Immature natural killer cell (primary cell): ENCODE measurements at regions not wholly inside any gene's neighbourhood (a gene's known extent, or its start where the extent isn't known, plus 50 kb on each side); places are given as distances from the start of the nearest gene placed in this dataset.
"Not testable (repeated sequence)": the region's sequence is repeated elsewhere in the genome, so short reads cannot be mapped to it uniquely, and the experiment has no call there.

Experiments used
- DNase-seq, 3 donors: peaks; one replicate each; pipeline ENCODE4 v3.0.0; 2022; ENCODE audit warnings: mixed read lengths in 1 of 3
- H3K27ac Mint-ChIP-seq, 6 donors: one replicate each; pipeline ENCODE4 v1.8.0; 2020; ENCODE audit warnings: mixed read lengths in 6 of 6, mild to moderate bottlenecking in 5 of 6, inconsistent platforms in 4 of 6, moderate library complexity in 3 of 6
- H3K27me3 Mint-ChIP-seq, 3 donors: one replicate each; pipeline ENCODE4 v1.8.0; 2020 to 2021; ENCODE audit warnings: low read depth in 3 of 3, mild to moderate bottlenecking in 3 of 3, mixed read lengths in 3 of 3, moderate library complexity in 3 of 3, inconsistent platforms in 1 of 3
- H3K36me3 Mint-ChIP-seq, 3 donors: one replicate each; pipeline ENCODE4 v1.8.0; 2020; ENCODE audit warnings: mixed read lengths in 3 of 3, inconsistent platforms in 2 of 3, mild to moderate bottlenecking in 2 of 3
- H3K4me1 Mint-ChIP-seq, 2 donors: one replicate each; pipeline ENCODE4 v1.8.0; 2020; ENCODE audit warnings: inconsistent platforms in 2 of 2, mild to moderate bottlenecking in 2 of 2, mixed read lengths in 2 of 2, moderate library complexity in 1 of 2
- H3K4me3 Mint-ChIP-seq, 5 donors: one replicate each; pipeline ENCODE4 v1.8.0; 2020; ENCODE audit warnings: mild to moderate bottlenecking in 5 of 5, mixed read lengths in 5 of 5, inconsistent platforms in 3 of 5, moderate library complexity in 3 of 5
- H3K9me3 Mint-ChIP-seq, 6 donors: one replicate each; pipeline ENCODE4 v1.8.0; 2020; ENCODE audit warnings: mild to moderate bottlenecking in 6 of 6, mixed read lengths in 6 of 6, inconsistent platforms in 4 of 6, moderate library complexity in 3 of 6

DNA sequence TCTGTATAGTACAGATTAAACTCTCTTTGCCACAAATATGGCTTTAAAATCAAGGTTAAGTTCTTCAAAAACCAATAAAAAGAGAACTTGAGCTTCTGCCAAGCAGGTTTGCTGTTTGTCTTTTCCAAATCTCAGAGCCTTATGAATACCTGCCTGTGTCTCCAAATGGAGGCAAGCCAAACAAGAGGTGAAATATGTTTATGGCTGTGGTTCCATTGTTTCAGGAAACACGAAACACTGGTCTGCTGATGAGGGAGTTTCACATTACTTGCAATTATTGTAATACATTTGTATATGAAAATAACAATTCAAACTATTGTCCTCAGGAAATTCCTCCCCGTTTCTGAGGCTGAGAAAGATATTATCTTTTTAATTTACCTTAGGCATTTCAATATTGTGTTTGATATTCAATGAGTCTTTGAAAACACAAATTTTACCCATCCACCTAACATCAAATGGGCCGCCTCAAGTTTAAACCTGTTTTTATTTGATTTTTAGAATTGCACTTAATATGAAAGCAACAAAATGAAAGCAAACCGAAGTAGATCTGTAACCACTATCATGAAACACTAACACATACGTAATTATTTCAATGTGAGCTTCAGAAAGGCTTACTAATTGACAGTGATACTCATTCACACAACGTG is 359.3 kb downstream of the HGF start:
- Mint-ChIP-seq H3K4me3 (no peak overlapping the region), H3K27ac (no peak overlapping the region), H3K27me3 (no peaks in the 10 kb centered on the region), H3K36me3 (no peaks in the 10 kb centered on the region), H3K4me1 (no peaks in the 10 kb centered on the region), H3K9me3 (peaks cover 0 to 36% (median 6%) of the 10 kb centered on the region in 6 donors)
- DNase-seq = no peak

DNA sequence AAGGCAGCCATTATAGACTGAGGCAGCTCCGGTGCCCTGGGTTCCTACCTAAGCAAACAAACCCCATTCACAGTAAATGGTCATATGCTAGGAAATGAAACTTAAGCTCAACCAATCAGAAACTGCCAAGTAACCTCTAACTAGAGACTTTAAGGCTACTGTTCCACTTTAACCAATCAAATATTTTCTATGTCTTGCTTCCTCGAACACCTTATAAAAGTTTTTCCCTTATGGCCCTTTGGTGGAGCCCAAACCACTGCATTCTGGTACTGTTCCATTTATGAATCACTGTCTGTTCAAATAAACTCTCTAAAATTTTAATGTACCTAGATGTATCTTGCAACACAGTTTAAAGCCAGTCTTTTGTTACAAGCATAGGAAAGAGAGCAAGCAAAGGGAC is 361.1 kb downstream of the HGF start:
- Mint-ChIP-seq H3K9me3 (peaks cover 0 to 36% (median 3%) of the 10 kb centered on the region in 6 donors), H3K27ac (no peak overlapping the region), H3K27me3 (no peaks in the 10 kb centered on the region), H3K4me3 (no peak overlapping the region), H3K4me1 (no peaks in the 10 kb centered on the region), H3K36me3 (no peaks in the 10 kb centered on the region)
- no peak for DNase-seq

DNA sequence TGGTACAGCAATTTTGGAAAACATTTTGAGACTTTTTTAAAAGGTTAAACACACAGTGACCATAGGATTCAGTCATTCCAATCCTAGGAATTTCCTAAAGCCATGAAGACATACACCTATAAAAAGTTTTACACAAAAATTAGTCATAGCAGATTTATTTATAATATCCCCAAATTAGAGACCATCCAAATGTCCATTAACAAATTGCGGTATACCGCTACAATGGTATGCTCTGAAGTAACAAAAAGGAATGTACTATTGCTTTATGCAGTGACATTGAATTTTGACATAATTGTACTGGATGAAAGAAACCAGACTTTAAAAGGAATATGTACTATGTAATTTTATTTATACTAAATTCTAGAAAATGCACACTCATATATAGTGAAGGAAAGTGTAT is 362.8 kb downstream of the HGF start:
- Mint-ChIP-seq H3K9me3 (peaks cover under 1 to 43% (median 3%) of the 10 kb centered on the region in 6 donors), H3K4me1 (no peaks in the 10 kb centered on the region), H3K36me3 (no peaks in the 10 kb centered on the region), H3K27ac (no peak overlapping the region), H3K4me3 (no peak overlapping the region), H3K27me3 (no peaks in the 10 kb centered on the region)
- no peak for DNase-seq

DNA sequence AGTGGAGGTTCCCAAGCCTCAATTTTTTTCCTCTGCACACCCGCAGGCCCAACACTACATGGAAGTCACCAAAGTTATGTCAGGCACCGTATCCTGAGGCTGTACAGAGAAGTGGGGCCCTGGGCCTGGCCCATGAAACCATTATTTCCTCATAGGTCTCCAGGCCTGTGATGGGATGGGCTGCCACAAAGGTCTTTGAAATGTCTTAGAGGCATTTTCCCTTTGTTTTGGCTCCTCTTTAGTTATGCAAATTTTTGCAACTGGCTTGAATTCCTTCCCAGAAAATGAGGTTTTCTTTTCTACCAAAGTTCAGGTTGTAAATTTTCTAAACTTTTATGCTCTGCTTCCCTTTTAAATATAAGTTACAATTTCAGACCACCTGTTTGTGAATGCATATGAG is 365.2 kb downstream of the HGF start:
- no peak overlapping the region for H3K27ac Mint-ChIP-seq
- H3K9me3 Mint-ChIP-seq = peaks cover 0 to 41% (median 3%) of the 10 kb centered on the region in 6 donors
- DNase-seq = no peak
- H3K36me3 Mint-ChIP-seq = no peaks in the 10 kb centered on the region
- H3K27me3 Mint-ChIP-seq = peaks cover 0 to 2% (median 0%) of the 10 kb centered on the region in 3 donors
- H3K4me3 Mint-ChIP-seq = no peak overlapping the region
- no peaks in the 10 kb centered on the region for H3K4me1 Mint-ChIP-seq

DNA sequence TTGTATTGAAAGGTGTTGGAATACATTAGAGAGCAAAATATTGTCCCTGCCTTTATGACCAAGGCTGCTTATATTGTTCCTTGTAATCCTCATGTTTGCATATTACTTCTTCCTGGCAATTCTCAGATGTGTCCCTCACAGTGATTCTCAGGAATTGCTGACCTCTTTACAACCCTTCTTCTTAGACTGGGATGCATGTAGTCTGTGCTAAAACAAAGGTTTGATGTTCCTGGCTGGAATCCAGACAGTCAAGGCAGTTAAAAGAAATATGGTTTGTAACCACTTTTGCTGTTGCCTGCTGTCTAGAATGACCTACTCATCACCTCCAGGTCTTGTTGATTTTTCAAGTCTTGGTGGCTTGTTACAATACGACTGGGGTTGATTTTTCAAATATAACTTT is 367.6 kb downstream of the HGF start:
- Mint-ChIP-seq H3K36me3 (no peaks in the 10 kb centered on the region), H3K9me3 (peaks cover 0 to 41% (median 4%) of the 10 kb centered on the region in 6 donors), H3K4me3 (no peak overlapping the region), H3K4me1 (no peaks in the 10 kb centered on the region), H3K27ac (no peak overlapping the region), H3K27me3 (peaks cover 0 to 2% (median 0%) of the 10 kb centered on the region in 3 donors)
- no peak for DNase-seq

DNA sequence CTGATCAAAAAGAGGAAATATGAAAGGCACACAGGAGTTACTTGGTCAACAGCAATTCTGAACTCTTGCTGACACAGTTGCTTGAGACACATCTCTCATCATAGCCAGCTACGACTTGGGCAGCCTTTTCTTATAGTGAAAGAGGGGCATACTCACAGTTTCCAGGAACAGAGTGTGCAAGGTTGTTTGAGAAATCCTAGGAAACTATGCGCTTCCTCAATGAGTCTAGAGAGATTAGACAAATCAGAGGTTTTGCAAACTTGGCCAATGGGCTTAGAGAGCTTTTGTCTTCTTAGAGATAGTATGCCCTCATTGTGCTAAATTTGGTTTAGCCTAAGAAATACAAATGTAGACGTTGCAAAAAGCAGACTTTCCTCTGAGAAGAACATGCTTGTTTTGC is 370.4 kb downstream of the HGF start:
- Mint-ChIP-seq H3K4me3 (no peak overlapping the region), H3K4me1 (no peaks in the 10 kb centered on the region), H3K9me3 (peaks cover 0 to 30% (median 4%) of the 10 kb centered on the region in 6 donors), H3K36me3 (no peaks in the 10 kb centered on the region), H3K27me3 (peaks cover 0 to 3% (median 0%) of the 10 kb centered on the region in 3 donors), H3K27ac (no peak overlapping the region)
- DNase-seq = no peak

DNA sequence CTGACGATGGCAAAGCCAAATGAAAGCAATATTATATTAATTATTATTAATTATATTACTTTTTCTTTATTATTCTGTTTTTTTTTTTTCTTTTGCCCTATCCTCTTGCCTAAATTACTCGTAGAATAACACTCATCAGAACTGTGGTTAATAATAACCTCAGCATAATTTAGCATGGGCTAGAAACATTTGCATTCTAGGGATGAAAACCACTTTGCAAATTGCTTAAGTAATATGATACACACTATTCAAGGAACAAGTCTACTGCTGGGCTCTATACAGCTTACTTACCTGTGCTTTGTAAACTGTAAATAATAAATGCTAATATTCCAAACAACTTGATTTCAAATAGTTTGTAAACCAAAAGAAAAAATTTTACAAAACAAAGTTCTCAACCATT is 375.8 kb downstream of the HGF start:
- Mint-ChIP-seq H3K9me3 (peaks cover 0 to 28% (median 4%) of the 10 kb centered on the region in 6 donors), H3K4me3 (no peak overlapping the region), H3K36me3 (no peaks in the 10 kb centered on the region), H3K4me1 (no peaks in the 10 kb centered on the region), H3K27me3 (peaks cover 0 to 1% (median 0%) of the 10 kb centered on the region in 3 donors), H3K27ac (no peak overlapping the region)
- DNase-seq = no peak

DNA sequence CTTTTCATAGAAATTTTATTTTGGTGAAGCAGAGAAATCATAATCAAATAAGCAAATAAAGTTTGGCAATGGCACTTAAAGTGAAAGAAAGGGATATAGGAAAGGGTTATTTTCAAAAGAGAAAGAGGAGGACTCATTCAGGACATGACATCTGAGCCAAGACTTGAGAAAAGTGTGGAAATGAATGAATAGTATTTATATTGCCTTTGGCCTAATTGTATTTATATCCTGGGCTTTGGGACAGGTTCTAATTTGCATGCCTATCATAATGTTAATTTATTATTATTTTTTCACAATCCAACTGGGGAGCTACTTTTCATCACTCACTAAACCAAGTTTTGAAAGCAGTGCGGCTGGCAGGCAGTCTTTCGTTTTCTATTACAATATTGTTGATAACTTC is 376.8 kb downstream of the HGF start:
- Mint-ChIP-seq H3K4me3 (no peak overlapping the region), H3K36me3 (no peaks in the 10 kb centered on the region), H3K27ac (no peak overlapping the region), H3K27me3 (peaks cover 0 to 1% (median 0%) of the 10 kb centered on the region in 3 donors), H3K9me3 (peaks cover 0 to 26% (median 3%) of the 10 kb centered on the region in 6 donors), H3K4me1 (no peaks in the 10 kb centered on the region)
- no peak for DNase-seq

DNA sequence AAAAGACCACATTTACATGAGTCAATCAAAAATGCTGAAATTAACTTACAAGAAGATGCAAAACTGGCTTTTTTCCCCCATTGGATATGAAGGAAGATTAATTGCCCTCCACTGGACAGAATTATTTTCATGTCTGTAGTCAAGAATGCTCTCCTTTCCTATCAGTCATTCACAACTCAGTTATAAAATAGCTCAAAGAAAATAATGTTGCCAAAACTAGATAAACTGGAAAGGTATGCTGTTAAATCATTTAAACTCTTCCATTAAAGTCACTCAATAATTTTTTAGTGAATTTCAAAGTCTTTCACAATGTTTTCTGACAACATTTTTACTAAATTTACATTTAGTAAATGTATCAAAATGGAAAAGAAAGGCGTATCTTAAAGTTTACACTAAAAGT is 384.5 kb downstream of the HGF start:
- peaks cover 0 to 5% (median 2%) of the 10 kb centered on the region in 3 donors for H3K27me3 Mint-ChIP-seq
- H3K27ac Mint-ChIP-seq = no peak overlapping the region
- peaks cover 7 to 38% (median 11%) of the 10 kb centered on the region in 6 donors for H3K9me3 Mint-ChIP-seq
- no peaks in the 10 kb centered on the region for H3K36me3 Mint-ChIP-seq
- H3K4me1 Mint-ChIP-seq = no peaks in the 10 kb centered on the region
- DNase-seq = no peak
- H3K4me3 Mint-ChIP-seq = no peak overlapping the region

DNA sequence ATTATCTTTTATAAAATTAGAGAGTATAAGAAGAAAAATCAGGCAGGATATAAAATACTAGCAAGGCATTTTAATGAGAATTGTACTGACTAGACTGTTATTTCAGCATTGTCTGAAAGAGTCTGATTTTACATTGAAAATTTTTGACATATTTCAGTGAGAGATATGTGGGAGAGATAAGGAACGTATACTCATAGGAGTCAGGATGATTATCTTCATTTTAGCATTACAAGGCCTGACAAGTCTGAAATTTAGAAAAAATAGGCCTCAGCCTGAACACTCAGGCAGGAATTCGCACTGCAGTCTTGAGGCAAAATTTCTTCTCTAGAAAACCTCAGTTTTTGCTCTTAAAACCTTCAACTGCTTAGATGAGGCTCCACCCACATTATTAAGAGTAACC is 386.0 kb downstream of the HGF start:
- H3K27ac Mint-ChIP-seq = no peak overlapping the region
- peaks cover 0 to 5% (median 2%) of the 10 kb centered on the region in 3 donors for H3K27me3 Mint-ChIP-seq
- no peaks in the 10 kb centered on the region for H3K36me3 Mint-ChIP-seq
- DNase-seq = no peak
- peaks cover 7 to 44% (median 11%) of the 10 kb centered on the region in 6 donors for H3K9me3 Mint-ChIP-seq
- H3K4me3 Mint-ChIP-seq = no peak overlapping the region
- no peaks in the 10 kb centered on the region for H3K4me1 Mint-ChIP-seq

DNA sequence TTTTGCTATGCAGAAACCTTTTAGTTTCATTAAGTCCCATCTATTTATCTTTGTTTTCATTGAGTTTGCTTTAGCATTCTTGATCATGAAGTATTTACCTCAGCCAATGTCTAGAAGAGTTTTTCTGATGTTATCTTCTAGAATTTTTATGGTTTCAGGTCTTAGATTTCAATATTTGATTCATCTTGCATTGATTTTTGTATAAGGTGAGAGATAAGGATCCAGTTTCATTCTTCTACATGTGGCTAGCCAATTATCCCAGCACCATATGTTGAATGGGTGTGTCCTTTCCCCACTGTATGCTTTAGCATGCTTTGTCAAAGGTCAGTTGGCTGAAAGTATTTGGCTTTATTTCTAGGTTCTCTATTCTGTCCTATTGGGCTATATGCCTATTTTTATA is 395.2 kb downstream of the HGF start:
- H3K27me3 Mint-ChIP-seq = not testable (repeated sequence)

DNA sequence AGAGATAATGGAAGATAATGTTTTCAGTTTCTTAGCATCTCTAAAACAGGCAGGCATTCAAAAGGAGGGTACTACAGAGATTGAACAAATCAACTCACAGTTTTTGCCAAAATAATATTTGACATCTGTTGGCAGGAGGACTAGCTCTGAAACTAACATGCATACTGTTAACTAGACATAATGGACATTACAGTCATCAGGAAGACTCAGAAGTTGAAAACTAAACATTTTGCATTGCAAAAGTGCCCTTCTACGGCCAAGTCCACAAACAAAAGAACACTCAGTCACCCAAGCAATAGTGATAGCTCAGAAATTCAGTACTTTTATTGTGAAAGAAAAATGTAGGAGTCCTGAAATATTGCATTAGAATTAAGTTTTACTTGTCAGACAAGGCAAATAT is 399.0 kb downstream of the HGF start:
- Mint-ChIP-seq H3K27me3 (peaks cover 0 to 2% (median 1%) of the 10 kb centered on the region in 3 donors), H3K4me3 (no peak overlapping the region), H3K9me3 (peaks cover 0 to 30% (median 10%) of the 10 kb centered on the region in 6 donors), H3K36me3 (no peaks in the 10 kb centered on the region), H3K27ac (no peak overlapping the region), H3K4me1 (no peaks in the 10 kb centered on the region)
- DNase-seq = no peak

More for the DNA sequence above, 395.2 kb downstream of the HGF start:
- not testable (repeated sequence) for H3K27ac Mint-ChIP-seq, DNase-seq, H3K36me3 Mint-ChIP-seq, H3K4me3 Mint-ChIP-seq, H3K4me1 Mint-ChIP-seq
- peaks cover 0 to 49% (median 11%) of the 10 kb centered on the region in 6 donors for H3K9me3 Mint-ChIP-seq

DNA sequence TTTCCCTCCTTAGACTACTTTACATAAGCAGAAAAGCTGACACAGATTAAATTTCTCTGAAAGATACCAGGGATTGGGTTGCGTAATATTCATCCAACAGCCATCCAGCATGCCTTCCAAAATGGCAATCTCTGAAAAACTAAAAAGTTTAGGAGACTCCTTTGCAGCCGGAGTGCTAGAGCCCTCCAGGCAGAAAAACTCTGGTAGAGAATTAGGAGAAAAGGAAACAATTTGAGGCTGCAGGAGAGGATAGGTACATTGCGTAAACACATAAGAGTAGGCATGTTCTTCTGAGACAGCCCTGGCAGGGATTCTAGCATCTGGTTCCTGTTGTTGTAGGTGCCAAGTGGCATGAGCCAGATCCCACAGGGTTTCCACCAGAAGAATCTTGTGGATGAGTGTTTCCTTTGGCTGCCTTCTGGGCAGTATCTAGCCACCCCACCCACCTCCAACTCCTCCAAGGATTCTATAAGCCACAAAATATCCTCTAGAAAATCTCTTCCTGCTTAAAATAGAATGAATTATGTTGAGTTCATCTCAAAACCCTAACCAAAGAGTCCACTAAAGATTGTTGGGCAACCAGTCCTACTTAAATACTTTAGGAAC is 402.4 kb downstream of the HGF start:
- Mint-ChIP-seq H3K4me3 (no peak overlapping the region), H3K9me3 (peaks cover 0 to 21% (median 5%) of the 10 kb centered on the region in 6 donors), H3K36me3 (no peaks in the 10 kb centered on the region), H3K27ac (no peak overlapping the region), H3K27me3 (peaks cover 0 to 2% (median 1%) of the 10 kb centered on the region in 3 donors), H3K4me1 (no peaks in the 10 kb centered on the region)
- DNase-seq = no peak

DNA sequence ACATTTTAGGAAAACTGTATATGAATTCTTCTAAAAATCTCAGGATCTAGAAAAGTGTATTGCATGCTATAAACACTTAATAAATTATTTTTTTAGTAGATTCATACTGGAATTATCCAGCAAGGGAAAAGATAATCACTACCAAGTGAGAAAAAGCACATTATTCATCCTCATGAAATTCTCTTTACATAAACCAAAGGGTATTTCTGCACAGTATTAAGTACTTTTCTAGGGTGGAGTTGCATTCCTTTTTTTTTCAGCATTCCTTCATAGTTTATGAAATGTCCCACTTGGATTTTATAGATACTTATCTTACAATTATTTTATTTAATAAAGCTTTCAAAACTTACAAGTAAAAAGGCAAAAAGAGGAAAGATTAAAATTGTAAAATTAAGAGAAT is 403.3 kb downstream of the HGF start:
- H3K27ac Mint-ChIP-seq = no peak overlapping the region

More for the DNA sequence above, 403.3 kb downstream of the HGF start:
- Mint-ChIP-seq H3K9me3 (peaks cover 0 to 29% (median 5%) of the 10 kb centered on the region in 6 donors), H3K27me3 (peaks cover 0 to 2% (median 1%) of the 10 kb centered on the region in 3 donors), H3K36me3 (no peaks in the 10 kb centered on the region), H3K4me1 (no peaks in the 10 kb centered on the region), H3K4me3 (no peak overlapping the region)
- DNase-seq = no peak
